ENCODE measurements at regions not wholly inside any gene's neighbourhood (a gene's known extent, or its start where the extent isn't known, plus 50 kb on each side); places are given as distances from the start of the nearest gene placed in this dataset.

DNA sequence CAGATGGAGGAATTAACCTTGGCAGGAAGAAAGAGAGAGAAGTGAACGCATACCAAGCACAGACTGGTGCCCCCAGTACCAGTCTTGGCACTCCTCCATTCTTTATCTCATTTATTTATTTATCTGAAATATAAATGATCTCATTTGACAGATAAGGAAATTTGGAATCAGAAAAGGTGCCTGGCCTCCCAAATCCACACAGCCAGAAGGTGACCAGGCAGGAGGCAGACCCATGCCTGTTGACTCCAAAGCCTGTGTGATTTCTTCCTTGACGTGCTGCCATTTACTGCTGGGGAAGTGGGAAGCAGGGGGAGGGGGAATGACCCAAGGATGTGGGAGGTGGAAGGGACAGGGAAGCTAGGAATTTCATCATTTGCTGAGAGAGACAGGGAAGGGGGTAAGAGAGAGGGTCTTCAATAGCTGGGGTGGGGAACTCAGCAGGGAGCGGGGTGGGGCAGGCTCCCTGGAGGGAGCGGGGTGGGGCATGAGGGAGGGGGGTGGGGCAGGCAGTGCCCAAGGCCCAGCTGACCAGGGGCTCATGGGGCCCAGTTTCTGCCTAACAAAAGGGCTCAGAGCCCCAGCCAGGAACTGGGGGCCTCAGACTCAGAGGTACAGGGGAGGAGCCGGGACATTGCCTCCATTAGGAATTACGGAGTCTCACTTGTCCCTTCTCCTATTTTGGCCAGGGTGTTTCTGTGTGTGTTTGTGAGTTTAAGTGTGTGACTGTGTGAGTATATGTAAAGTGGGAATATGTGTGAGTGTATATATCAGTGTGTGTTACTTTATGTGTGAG is 63.0 kb downstream of the MINAR1 start:
- TF ChIP-seq, protein P1, sequence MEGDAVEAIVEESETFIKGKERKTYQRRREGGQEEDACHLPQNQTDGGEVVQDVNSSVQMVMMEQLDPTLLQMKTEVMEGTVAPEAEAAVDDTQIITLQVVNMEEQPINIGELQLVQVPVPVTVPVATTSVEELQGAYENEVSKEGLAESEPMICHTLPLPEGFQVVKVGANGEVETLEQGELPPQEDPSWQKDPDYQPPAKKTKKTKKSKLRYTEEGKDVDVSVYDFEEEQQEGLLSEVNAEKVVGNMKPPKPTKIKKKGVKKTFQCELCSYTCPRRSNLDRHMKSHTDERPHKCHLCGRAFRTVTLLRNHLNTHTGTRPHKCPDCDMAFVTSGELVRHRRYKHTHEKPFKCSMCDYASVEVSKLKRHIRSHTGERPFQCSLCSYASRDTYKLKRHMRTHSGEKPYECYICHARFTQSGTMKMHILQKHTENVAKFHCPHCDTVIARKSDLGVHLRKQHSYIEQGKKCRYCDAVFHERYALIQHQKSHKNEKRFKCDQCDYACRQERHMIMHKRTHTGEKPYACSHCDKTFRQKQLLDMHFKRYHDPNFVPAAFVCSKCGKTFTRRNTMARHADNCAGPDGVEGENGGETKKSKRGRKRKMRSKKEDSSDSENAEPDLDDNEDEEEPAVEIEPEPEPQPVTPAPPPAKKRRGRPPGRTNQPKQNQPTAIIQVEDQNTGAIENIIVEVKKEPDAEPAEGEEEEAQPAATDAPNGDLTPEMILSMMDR (IDR thresholded peaks at IDR 0.05), result no peak
- TF ChIP-seq, protein P2, sequence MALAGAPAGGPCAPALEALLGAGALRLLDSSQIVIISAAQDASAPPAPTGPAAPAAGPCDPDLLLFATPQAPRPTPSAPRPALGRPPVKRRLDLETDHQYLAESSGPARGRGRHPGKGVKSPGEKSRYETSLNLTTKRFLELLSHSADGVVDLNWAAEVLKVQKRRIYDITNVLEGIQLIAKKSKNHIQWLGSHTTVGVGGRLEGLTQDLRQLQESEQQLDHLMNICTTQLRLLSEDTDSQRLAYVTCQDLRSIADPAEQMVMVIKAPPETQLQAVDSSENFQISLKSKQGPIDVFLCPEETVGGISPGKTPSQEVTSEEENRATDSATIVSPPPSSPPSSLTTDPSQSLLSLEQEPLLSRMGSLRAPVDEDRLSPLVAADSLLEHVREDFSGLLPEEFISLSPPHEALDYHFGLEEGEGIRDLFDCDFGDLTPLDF (CRISPR knock-in tag; IDR thresholded peaks at IDR 0.05), result no peak
- TF ChIP-seq MXD4 (CRISPR knock-in tag; IDR thresholded peaks at IDR 0.05; ENCODE audit: borderline replicate concordance) (no peak), SMAD3 (CRISPR knock-in tag; IDR thresholded peaks at IDR 0.05; ENCODE audit: borderline replicate concordance) (no peak), IRF2 (CRISPR knock-in tag; IDR thresholded peaks at IDR 0.05; ENCODE audit: borderline replicate concordance, low read depth) (no peak), TCF7 (CRISPR knock-in tag; IDR thresholded peaks at IDR 0.05; ENCODE audit: low read depth) (no peak)
- TF ChIP-seq, protein P3, sequence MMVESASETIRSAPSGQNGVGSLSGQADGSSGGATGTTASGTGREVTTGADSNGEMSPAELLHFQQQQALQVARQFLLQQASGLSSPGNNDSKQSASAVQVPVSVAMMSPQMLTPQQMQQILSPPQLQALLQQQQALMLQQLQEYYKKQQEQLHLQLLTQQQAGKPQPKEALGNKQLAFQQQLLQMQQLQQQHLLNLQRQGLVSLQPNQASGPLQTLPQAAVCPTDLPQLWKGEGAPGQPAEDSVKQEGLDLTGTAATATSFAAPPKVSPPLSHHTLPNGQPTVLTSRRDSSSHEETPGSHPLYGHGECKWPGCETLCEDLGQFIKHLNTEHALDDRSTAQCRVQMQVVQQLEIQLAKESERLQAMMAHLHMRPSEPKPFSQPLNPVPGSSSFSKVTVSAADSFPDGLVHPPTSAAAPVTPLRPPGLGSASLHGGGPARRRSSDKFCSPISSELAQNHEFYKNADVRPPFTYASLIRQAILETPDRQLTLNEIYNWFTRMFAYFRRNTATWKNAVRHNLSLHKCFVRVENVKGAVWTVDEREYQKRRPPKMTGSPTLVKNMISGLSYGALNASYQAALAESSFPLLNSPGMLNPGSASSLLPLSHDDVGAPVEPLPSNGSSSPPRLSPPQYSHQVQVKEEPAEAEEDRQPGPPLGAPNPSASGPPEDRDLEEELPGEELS (CRISPR knock-in tag; IDR thresholded peaks at IDR 0.05), result no peak
- TF ChIP-seq, protein P4, sequence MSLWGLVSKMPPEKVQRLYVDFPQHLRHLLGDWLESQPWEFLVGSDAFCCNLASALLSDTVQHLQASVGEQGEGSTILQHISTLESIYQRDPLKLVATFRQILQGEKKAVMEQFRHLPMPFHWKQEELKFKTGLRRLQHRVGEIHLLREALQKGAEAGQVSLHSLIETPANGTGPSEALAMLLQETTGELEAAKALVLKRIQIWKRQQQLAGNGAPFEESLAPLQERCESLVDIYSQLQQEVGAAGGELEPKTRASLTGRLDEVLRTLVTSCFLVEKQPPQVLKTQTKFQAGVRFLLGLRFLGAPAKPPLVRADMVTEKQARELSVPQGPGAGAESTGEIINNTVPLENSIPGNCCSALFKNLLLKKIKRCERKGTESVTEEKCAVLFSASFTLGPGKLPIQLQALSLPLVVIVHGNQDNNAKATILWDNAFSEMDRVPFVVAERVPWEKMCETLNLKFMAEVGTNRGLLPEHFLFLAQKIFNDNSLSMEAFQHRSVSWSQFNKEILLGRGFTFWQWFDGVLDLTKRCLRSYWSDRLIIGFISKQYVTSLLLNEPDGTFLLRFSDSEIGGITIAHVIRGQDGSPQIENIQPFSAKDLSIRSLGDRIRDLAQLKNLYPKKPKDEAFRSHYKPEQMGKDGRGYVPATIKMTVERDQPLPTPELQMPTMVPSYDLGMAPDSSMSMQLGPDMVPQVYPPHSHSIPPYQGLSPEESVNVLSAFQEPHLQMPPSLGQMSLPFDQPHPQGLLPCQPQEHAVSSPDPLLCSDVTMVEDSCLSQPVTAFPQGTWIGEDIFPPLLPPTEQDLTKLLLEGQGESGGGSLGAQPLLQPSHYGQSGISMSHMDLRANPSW (CRISPR knock-in tag; conservative IDR thresholded peaks at IDR 0.05; ENCODE audit: low read depth), result no peak
- TF ChIP-seq, protein P5, sequence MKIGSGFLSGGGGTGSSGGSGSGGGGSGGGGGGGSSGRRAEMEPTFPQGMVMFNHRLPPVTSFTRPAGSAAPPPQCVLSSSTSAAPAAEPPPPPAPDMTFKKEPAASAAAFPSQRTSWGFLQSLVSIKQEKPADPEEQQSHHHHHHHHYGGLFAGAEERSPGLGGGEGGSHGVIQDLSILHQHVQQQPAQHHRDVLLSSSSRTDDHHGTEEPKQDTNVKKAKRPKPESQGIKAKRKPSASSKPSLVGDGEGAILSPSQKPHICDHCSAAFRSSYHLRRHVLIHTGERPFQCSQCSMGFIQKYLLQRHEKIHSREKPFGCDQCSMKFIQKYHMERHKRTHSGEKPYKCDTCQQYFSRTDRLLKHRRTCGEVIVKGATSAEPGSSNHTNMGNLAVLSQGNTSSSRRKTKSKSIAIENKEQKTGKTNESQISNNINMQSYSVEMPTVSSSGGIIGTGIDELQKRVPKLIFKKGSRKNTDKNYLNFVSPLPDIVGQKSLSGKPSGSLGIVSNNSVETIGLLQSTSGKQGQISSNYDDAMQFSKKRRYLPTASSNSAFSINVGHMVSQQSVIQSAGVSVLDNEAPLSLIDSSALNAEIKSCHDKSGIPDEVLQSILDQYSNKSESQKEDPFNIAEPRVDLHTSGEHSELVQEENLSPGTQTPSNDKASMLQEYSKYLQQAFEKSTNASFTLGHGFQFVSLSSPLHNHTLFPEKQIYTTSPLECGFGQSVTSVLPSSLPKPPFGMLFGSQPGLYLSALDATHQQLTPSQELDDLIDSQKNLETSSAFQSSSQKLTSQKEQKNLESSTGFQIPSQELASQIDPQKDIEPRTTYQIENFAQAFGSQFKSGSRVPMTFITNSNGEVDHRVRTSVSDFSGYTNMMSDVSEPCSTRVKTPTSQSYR (CRISPR knock-in tag; IDR thresholded peaks at IDR 0.05), result no peak
- TF ChIP-seq, protein P6, sequence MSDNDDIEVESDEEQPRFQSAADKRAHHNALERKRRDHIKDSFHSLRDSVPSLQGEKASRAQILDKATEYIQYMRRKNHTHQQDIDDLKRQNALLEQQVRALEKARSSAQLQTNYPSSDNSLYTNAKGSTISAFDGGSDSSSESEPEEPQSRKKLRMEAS (CRISPR knock-in tag; IDR thresholded peaks at IDR 0.05), result no peak
- TF ChIP-seq, protein P7, sequence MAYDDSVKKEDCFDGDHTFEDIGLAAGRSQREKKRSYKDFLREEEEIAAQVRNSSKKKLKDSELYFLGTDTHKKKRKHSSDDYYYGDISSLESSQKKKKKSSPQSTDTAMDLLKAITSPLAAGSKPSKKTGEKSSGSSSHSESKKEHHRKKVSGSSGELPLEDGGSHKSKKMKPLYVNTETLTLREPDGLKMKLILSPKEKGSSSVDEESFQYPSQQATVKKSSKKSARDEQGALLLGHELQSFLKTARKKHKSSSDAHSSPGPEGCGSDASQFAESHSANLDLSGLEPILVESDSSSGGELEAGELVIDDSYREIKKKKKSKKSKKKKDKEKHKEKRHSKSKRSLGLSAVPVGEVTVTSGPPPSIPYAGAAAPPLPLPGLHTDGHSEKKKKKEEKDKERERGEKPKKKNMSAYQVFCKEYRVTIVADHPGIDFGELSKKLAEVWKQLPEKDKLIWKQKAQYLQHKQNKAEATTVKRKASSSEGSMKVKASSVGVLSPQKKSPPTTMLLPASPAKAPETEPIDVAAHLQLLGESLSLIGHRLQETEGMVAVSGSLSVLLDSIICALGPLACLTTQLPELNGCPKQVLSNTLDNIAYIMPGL (CRISPR knock-in tag; IDR thresholded peaks at IDR 0.05), result no peak

Measured in WTC11 (cell line).